Upper lobe of left lung (tissue), 4 donors: ENCODE measurements at regions not wholly inside any gene's neighbourhood (a gene's known extent, or its start where the extent isn't known, plus 50 kb on each side); places are given as distances from the start of the nearest gene placed in this dataset.

Experiments used
- EP300 ChIP-seq, 4 donors: sonication (generic); formaldehyde crosslinking; IDR thresholded peaks; one replicate each; pipeline ENCODE4 v1.5.1; 2017; ENCODE audit warnings: antibody characterized with exemption in 4 of 4, control low read depth in 2 of 4
- POLR2AphosphoS5 ChIP-seq, 2 donors: sonication (generic); formaldehyde crosslinking; IDR thresholded peaks; one replicate each; pipeline ENCODE4 v1.5.1; 2017; ENCODE audit warnings: antibody characterized with exemption in 2 of 2

DNA sequence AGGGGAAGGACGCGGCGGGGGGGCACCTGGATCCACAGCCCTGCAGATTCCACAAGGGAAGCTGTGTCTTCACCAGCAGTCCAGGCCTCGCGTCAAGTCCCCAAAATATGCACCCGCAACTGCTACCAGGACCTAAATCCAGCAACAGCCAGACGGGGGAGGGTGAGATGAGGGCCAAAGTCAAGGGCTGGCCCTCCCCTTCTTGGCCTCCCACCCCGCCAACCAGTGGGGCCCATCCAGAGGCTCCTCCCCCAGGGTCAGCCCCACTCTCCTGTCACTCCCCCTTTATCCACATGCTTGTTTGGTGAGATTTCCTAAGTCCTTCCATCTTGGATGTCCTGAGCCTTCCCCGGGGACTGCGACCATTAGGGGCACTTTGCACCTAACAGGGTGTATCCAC lies 138.7 kb downstream of the ENGASE start:
- no peak for TF ChIP-seq POLR2AphosphoS5 (IDR thresholded peaks at IDR 0.05)
- TF ChIP-seq EP300 (IDR thresholded peaks at IDR 0.05): no peak
